ENCODE measurements at regions not wholly inside any gene's neighbourhood (a gene's known extent, or its start where the extent isn't known, plus 50 kb on each side); places are given as distances from the start of the nearest gene placed in this dataset.

DNA sequence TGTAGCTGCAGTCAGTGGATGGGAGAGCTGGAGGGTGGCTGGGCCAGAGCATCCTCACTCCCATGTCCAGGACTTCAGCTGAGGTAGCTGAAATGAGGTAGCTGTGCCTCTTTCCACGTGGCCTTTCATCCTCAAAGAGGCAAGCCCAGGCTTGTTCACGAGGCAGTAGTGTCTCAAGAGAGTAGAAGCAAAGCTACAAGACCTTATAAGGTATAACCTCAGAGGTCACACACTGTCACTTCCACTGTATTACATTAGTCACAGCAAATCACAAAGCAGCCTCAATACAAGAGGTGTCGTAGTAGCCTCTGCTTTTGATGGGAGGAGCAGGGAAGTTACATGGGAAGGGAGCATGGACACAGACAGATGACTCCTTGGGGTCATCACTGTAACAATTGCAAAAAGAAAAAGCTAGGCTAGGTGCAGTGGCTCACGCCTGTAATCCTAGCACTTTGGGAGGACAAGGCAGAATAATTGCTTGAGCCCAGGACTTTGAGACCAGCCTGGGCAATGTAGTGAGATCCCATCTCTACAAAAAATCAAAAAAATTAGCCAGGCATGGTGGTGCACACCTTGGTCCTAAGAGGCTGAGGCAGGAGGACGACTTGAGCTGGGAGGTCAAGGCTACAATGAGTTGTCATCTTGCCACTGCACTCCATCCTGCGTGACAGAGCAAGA lies 97.5 kb downstream of the SKIDA1 start:
- no peak for TF ChIP-seq EP300 (conservative IDR thresholded peaks at IDR 0.05; ENCODE audit: poor library complexity, severe bottlenecking)
- no peak for TF ChIP-seq POLR2AphosphoS5 (IDR thresholded peaks at IDR 0.05)
- TF ChIP-seq, protein P1, sequence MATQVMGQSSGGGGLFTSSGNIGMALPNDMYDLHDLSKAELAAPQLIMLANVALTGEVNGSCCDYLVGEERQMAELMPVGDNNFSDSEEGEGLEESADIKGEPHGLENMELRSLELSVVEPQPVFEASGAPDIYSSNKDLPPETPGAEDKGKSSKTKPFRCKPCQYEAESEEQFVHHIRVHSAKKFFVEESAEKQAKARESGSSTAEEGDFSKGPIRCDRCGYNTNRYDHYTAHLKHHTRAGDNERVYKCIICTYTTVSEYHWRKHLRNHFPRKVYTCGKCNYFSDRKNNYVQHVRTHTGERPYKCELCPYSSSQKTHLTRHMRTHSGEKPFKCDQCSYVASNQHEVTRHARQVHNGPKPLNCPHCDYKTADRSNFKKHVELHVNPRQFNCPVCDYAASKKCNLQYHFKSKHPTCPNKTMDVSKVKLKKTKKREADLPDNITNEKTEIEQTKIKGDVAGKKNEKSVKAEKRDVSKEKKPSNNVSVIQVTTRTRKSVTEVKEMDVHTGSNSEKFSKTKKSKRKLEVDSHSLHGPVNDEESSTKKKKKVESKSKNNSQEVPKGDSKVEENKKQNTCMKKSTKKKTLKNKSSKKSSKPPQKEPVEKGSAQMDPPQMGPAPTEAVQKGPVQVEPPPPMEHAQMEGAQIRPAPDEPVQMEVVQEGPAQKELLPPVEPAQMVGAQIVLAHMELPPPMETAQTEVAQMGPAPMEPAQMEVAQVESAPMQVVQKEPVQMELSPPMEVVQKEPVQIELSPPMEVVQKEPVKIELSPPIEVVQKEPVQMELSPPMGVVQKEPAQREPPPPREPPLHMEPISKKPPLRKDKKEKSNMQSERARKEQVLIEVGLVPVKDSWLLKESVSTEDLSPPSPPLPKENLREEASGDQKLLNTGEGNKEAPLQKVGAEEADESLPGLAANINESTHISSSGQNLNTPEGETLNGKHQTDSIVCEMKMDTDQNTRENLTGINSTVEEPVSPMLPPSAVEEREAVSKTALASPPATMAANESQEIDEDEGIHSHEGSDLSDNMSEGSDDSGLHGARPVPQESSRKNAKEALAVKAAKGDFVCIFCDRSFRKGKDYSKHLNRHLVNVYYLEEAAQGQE (IDR thresholded peaks at IDR 0.05; ENCODE audit: borderline replicate concordance) = no peak
- TF ChIP-seq, protein P2, sequence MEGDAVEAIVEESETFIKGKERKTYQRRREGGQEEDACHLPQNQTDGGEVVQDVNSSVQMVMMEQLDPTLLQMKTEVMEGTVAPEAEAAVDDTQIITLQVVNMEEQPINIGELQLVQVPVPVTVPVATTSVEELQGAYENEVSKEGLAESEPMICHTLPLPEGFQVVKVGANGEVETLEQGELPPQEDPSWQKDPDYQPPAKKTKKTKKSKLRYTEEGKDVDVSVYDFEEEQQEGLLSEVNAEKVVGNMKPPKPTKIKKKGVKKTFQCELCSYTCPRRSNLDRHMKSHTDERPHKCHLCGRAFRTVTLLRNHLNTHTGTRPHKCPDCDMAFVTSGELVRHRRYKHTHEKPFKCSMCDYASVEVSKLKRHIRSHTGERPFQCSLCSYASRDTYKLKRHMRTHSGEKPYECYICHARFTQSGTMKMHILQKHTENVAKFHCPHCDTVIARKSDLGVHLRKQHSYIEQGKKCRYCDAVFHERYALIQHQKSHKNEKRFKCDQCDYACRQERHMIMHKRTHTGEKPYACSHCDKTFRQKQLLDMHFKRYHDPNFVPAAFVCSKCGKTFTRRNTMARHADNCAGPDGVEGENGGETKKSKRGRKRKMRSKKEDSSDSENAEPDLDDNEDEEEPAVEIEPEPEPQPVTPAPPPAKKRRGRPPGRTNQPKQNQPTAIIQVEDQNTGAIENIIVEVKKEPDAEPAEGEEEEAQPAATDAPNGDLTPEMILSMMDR (IDR thresholded peaks at IDR 0.05; ENCODE audit: poor library complexity, severe bottlenecking) = no peak
- no peak for TF ChIP-seq EZH2 (IDR thresholded peaks at IDR 0.05; ENCODE audit: borderline replicate concordance, insufficient read depth, low read length, poor library complexity, severe bottlenecking)
- TF ChIP-seq TAF1 (IDR thresholded peaks at IDR 0.05; ENCODE audit: low read depth) = no peak
